Neural cell (in vitro differentiated cells): ENCODE measurements at regions not wholly inside any gene's neighbourhood (a gene's known extent, or its start where the extent isn't known, plus 50 kb on each side); places are given as distances from the start of the nearest gene placed in this dataset.

ENCODE experiments used
- H2AFZ ChIP-seq: fragments of 200-600, 300-800 bp; sonication (generic), shearing (Covaris generic); 2 replicates; pipeline ENCODE4 v1.6.0; 2014; ENCODE audit warnings: low read depth, mild to moderate bottlenecking, antibody characterized with exemption, low read length, moderate library complexity
- H3F3A ChIP-seq: fragments of 200-600 bp; shearing (Covaris generic); 2 replicates; pipeline ENCODE4 v1.6.1; 2016; ENCODE audit warnings: mild to moderate bottlenecking, moderate library complexity, mixed read lengths, antibody characterized with exemption, low read length; ENCODE audit not compliant: insufficient read depth, poor library complexity, severe bottlenecking
- H3K27ac ChIP-seq: fragments of 200-600, 300-800 bp; sonication (generic), shearing (Covaris generic); 2 replicates; pipeline ENCODE4 v1.5.1; 2014; ENCODE audit warnings: mild to moderate bottlenecking, low read length, moderate library complexity
- H3K27me3 ChIP-seq: fragments of 300-800, 200-600 bp; sonication (generic), shearing (Covaris generic); 2 replicates; pipeline ENCODE4 v1.6.0; 2014; ENCODE audit warnings: mild to moderate bottlenecking, low read depth, low read length, moderate library complexity; ENCODE audit not compliant: insufficient read depth
- H3K36me3 ChIP-seq: fragments of 300-800, 200-600 bp; sonication (generic), shearing (Covaris generic); 2 replicates; pipeline ENCODE4 v1.5.1; 2014; ENCODE audit warnings: mild to moderate bottlenecking, antibody characterized with exemption, low read length, moderate library complexity; ENCODE audit not compliant: insufficient read depth
- H3K4me2 ChIP-seq: fragments of 300-800, 200-600 bp; sonication (generic), shearing (Covaris generic); 2 replicates; pipeline ENCODE4 v1.6.0; 2014; ENCODE audit warnings: mild to moderate bottlenecking, low read length
- H3K4me3 ChIP-seq: fragments of 300-800, 200-600 bp; sonication (generic), shearing (Covaris generic); 2 replicates; pipeline ENCODE4 v1.5.1; 2014; ENCODE audit warnings: mild to moderate bottlenecking, low read length, moderate library complexity
- H3K79me2 ChIP-seq: fragments of 200-600 bp; shearing (Covaris generic); replicated peaks from 2 replicates; pipeline ENCODE4 v1.6.0; 2014; ENCODE audit warnings: mild to moderate bottlenecking, low read length, moderate library complexity; ENCODE audit not compliant: insufficient read depth
- H3K9ac ChIP-seq: fragments of 300-800, 200-600 bp; sonication (generic), shearing (Covaris generic); 2 replicates; pipeline ENCODE4 v1.6.1; 2016; ENCODE audit warnings: mild to moderate bottlenecking, low read length, mixed read lengths
- H3K9me2 ChIP-seq: fragments of 200-600 bp; shearing (Covaris generic); 2 replicates; pipeline ENCODE4 v1.6.1; 2016; ENCODE audit warnings: mild to moderate bottlenecking, low read length, mixed read lengths; ENCODE audit not compliant: insufficient read depth
- H3K9me3 ChIP-seq: fragments of 200-600, 300-800 bp; sonication (generic), shearing (Covaris generic); 2 replicates; pipeline ENCODE4 v1.6.1; 2016; ENCODE audit warnings: mild to moderate bottlenecking, mixed run types, low read length, moderate library complexity, mixed read lengths
- H4K20me1 ChIP-seq: fragments of 200-600 bp; shearing (Covaris generic); 2 replicates; pipeline ENCODE4 v1.6.1; 2016; ENCODE audit warnings: mild to moderate bottlenecking, mixed run types; ENCODE audit not compliant: insufficient read depth
- EP300 ChIP-seq: fragments of 450-650 bp; conservative IDR thresholded peaks from 2 replicates; pipeline ENCODE4 v1.6.1; 2014; ENCODE audit warnings: antibody characterized with exemption, mild to moderate bottlenecking, moderate library complexity; ENCODE audit not compliant: poor library complexity, severe bottlenecking
- EZH2 ChIP-seq: fragments of 200-600, 300-800 bp; shearing (Covaris generic), sonication (generic); IDR thresholded peaks from 2 replicates; pipeline ENCODE4 v1.6.1; 2014; ENCODE audit warnings: antibody characterized with exemption, low read length, borderline replicate concordance, mild to moderate bottlenecking; ENCODE audit not compliant: insufficient read depth, poor library complexity, severe bottlenecking
- MXI1 ChIP-seq: fragments of 450-650 bp; conservative IDR thresholded peaks from 2 replicates; pipeline ENCODE4 v1.6.1; 2014; ENCODE audit warnings: antibody characterized with exemption, mild to moderate bottlenecking; ENCODE audit not compliant: poor library complexity, severe bottlenecking
- POLR2AphosphoS5 ChIP-seq: IDR thresholded peaks from 2 replicates; pipeline ENCODE4 v1.6.1; 2012
- RAD21 ChIP-seq: fragments of 450-650 bp; conservative IDR thresholded peaks from 2 replicates; pipeline ENCODE4 v1.6.1; 2014; ENCODE audit warnings: antibody characterized with exemption, mild to moderate bottlenecking, moderate library complexity
- SMC3 ChIP-seq: fragments of 450-650 bp; conservative IDR thresholded peaks from 2 replicates; pipeline ENCODE4 v1.6.1; 2014; ENCODE audit warnings: antibody characterized with exemption, mild to moderate bottlenecking, moderate library complexity; ENCODE audit not compliant: poor library complexity
- TAF1 ChIP-seq: IDR thresholded peaks from 2 replicates; pipeline ENCODE4 v1.6.1; 2012; ENCODE audit warnings: low read depth
- TF ChIP-seq, protein P1 (sequence below): IDR thresholded peaks from 2 replicates; pipeline ENCODE4 v1.6.1; 2012; ENCODE audit warnings: borderline replicate concordance
- TF ChIP-seq, protein P2 (sequence below): fragments of 450-650 bp; IDR thresholded peaks from 2 replicates; pipeline ENCODE4 v1.5.1; 2014; ENCODE audit warnings: antibody characterized with exemption, mild to moderate bottlenecking, moderate library complexity; ENCODE audit not compliant: poor library complexity, severe bottlenecking

DNA sequence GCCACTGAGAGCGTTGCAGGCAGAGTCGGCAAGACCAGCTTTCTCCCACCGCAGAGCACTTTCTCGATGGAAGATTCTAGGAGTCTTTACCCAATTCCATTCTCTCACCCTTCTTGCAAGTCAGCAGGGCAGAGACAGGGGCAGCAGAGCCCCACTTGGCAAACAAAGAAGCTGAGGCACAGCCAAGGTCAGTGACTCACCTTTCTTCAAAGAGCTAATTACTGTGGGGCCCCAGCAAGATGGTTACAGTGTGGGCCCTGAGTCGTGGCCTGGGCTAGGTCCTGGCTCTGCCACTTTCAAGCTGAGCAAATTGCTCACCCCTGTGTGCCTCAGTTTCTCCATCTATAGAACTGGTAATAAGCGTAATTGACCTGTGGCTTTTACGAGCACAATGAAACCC lies 277.0 kb downstream of the PREX1 start:
- no peaks in the 10 kb centered on the region for H3F3A ChIP-seq
- H3K4me2 ChIP-seq: no peak overlapping the region
- H3K27ac ChIP-seq: no peak overlapping the region
- TF ChIP-seq MXI1 (no peak), SMC3 (no peak), TAF1 (no peak), POLR2AphosphoS5 (no peak), RAD21 (no peak), EP300 (no peak), EZH2 (no peak)
- TF ChIP-seq, protein P1, sequence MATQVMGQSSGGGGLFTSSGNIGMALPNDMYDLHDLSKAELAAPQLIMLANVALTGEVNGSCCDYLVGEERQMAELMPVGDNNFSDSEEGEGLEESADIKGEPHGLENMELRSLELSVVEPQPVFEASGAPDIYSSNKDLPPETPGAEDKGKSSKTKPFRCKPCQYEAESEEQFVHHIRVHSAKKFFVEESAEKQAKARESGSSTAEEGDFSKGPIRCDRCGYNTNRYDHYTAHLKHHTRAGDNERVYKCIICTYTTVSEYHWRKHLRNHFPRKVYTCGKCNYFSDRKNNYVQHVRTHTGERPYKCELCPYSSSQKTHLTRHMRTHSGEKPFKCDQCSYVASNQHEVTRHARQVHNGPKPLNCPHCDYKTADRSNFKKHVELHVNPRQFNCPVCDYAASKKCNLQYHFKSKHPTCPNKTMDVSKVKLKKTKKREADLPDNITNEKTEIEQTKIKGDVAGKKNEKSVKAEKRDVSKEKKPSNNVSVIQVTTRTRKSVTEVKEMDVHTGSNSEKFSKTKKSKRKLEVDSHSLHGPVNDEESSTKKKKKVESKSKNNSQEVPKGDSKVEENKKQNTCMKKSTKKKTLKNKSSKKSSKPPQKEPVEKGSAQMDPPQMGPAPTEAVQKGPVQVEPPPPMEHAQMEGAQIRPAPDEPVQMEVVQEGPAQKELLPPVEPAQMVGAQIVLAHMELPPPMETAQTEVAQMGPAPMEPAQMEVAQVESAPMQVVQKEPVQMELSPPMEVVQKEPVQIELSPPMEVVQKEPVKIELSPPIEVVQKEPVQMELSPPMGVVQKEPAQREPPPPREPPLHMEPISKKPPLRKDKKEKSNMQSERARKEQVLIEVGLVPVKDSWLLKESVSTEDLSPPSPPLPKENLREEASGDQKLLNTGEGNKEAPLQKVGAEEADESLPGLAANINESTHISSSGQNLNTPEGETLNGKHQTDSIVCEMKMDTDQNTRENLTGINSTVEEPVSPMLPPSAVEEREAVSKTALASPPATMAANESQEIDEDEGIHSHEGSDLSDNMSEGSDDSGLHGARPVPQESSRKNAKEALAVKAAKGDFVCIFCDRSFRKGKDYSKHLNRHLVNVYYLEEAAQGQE: no peak
- TF ChIP-seq, protein P2, sequence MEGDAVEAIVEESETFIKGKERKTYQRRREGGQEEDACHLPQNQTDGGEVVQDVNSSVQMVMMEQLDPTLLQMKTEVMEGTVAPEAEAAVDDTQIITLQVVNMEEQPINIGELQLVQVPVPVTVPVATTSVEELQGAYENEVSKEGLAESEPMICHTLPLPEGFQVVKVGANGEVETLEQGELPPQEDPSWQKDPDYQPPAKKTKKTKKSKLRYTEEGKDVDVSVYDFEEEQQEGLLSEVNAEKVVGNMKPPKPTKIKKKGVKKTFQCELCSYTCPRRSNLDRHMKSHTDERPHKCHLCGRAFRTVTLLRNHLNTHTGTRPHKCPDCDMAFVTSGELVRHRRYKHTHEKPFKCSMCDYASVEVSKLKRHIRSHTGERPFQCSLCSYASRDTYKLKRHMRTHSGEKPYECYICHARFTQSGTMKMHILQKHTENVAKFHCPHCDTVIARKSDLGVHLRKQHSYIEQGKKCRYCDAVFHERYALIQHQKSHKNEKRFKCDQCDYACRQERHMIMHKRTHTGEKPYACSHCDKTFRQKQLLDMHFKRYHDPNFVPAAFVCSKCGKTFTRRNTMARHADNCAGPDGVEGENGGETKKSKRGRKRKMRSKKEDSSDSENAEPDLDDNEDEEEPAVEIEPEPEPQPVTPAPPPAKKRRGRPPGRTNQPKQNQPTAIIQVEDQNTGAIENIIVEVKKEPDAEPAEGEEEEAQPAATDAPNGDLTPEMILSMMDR: no peak
- no peak overlapping the region for H3K9ac ChIP-seq
- H2AFZ ChIP-seq: no peak overlapping the region
- H3K9me2 ChIP-seq: no peaks in the 10 kb centered on the region
- H3K9me3 ChIP-seq: no peaks in the 10 kb centered on the region
- H4K20me1 ChIP-seq: no peaks in the 10 kb centered on the region
- no peaks in the 10 kb centered on the region for H3K79me2 ChIP-seq
- no peak overlapping the region for H3K4me3 ChIP-seq
- no peaks in the 10 kb centered on the region for H3K36me3 ChIP-seq
- no peaks in the 10 kb centered on the region for H3K27me3 ChIP-seq

DNA sequence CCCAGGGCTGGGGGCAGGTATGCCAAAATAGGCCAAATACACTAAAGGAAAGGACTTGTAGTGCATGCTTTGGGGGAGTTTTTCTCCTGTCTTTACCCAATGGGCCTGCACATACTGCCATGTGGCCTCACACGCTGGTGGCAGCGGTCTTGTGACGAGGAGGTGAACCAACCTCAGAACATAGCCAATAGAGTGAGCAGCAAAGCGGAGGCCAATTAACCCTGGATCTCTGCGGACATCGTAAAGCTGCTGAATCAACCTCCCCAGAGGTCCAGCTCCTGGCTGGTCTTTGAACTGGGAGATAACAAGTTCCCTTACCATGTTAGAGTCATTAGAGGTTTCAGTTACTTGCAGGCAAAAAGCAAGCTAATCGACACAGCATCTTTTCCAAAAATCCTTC lies 280.1 kb downstream of the PREX1 start:
- no peaks in the 10 kb centered on the region for H3K9me2 ChIP-seq
- H3K4me3 ChIP-seq: no peak overlapping the region
- H2AFZ ChIP-seq: no peak overlapping the region
- no peak overlapping the region for H3K27ac ChIP-seq
- H3K4me2 ChIP-seq: no peak overlapping the region
- H3K9ac ChIP-seq: no peak overlapping the region
- no peaks in the 10 kb centered on the region for H3F3A ChIP-seq
- no peaks in the 10 kb centered on the region for H3K27me3 ChIP-seq
- TF ChIP-seq POLR2AphosphoS5 (no peak), TAF1 (no peak), EZH2 (no peak), RAD21 (no peak), SMC3 (no peak), EP300 (no peak), MXI1 (no peak)
- TF ChIP-seq, protein P2: no peak
- TF ChIP-seq, protein P1: no peak
- no peaks in the 10 kb centered on the region for H3K9me3 ChIP-seq
- no peaks in the 10 kb centered on the region for H4K20me1 ChIP-seq
- no peaks in the 10 kb centered on the region for H3K36me3 ChIP-seq
- no peaks in the 10 kb centered on the region for H3K79me2 ChIP-seq
